HFF-Myc (cell line): ENCODE measurements at regions not wholly inside any gene's neighbourhood (a gene's known extent, or its start where the extent isn't known, plus 50 kb on each side); places are given as distances from the start of the nearest gene placed in this dataset.
"Not testable (repeated sequence)": the region's sequence is repeated elsewhere in the genome, so short reads cannot be mapped to it uniquely, and the experiment has no call there.

ENCODE experiments used
- DNase-seq: peaks from one replicate; pipeline ENCODE4 v3.0.0-alpha.2; 2011; ENCODE audit warnings: low read depth; ENCODE audit errors: extremely low read depth
- H3K4me3 ChIP-seq: replicated peaks from 2 replicates; pipeline ENCODE4 v1.5.1; 2011; ENCODE audit warnings: low read depth, mild to moderate bottlenecking, control low read depth, low read length
- CTCF ChIP-seq: IDR thresholded peaks from 2 replicates; pipeline ENCODE4 v1.5.1; 2012; ENCODE audit warnings: mild to moderate bottlenecking, low read depth, low read length, control low read depth; ENCODE audit errors: missing control alignments

GRCh38 chr15:44883199-44883877, 73.1 kb upstream of the TERB2 start:
- TF ChIP-seq CTCF = no peak
- no peak for DNase-seq
- H3K4me3 ChIP-seq = no peak overlapping the region

DNA sequence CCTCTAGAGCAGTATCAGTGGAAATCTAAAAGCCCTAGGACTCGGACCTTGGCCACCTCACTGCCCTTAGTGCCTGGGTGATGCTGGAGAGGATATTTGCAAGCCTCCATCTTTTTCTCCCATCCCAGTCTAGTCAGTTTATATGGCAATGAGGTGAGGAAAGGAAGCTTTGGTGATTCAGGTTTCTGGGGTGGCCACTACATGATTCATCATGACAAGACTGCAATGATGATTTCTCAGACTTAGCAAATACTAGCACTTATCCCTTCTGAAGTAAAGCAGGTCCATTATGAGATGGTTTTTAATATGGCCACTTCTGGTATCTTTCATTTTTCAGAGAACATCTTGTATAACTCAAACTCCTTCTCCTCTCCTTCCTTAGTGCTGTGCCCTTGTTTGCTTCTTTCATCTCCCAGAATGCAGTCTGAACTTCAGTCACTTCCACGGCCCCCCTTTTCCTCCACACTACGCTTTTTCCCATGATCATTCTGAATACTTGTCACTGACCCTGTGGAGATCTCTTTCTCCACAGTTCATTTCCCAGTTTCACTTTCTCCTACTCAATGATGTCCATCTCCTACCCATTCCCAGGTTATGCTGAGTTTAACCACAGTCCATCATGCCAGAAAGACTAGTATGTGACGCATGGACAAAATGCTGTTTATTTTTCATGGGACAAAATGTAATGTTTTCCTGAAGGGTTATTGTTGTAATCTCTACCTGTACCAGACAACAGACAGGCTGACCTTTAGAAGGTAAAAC, 57.4 kb upstream of the TERB2 start:
- not testable (repeated sequence) for DNase-seq, H3K4me3 ChIP-seq

DNA sequence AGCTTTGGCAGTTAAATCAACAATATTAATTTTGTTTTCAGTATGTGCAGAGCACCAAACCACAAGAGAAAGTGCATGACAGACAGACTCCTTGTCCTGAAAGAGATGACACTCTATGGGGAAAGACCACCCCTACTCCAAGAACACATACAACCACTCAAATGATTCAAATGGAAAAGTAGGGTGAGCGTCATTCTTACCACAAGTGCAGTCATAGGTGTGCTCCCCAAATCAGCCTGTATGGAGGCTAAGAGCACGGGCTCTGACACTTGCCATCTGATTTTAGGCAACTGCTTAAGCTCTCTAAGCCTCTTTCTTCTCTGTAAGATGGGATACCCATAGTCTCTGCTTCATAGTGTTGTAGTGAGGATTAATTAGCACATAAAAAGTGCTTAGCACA, 56.7 kb upstream of the TERB2 start:
- H3K4me3 ChIP-seq, DNase-seq: not testable (repeated sequence)

- H3K4me3 ChIP-seq, DNase-seq: not testable (repeated sequence)
Measured at GRCh38 chr15:44900796-44901195, 55.7 kb upstream of the TERB2 start.

DNA sequence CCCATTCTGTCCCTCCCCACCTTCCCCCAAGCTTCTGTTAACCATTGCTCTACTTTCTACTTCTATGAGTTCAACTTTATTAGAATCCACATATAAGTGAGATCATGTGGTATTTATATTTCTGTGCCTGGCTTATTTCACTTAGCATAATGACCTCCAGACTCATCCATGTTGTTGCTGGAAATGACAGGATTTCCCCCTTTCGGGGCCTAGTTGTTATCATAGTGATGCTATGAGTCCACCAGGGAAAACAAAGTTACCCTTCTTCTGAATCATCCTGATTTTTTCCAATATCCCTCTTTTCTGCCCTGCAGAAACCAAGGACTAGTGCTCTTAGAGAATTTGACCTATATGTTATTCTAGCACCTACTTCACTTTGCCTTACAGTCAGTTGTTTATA, 53.2 kb upstream of the TERB2 start:
- H3K4me3 ChIP-seq, DNase-seq: not testable (repeated sequence)

DNA sequence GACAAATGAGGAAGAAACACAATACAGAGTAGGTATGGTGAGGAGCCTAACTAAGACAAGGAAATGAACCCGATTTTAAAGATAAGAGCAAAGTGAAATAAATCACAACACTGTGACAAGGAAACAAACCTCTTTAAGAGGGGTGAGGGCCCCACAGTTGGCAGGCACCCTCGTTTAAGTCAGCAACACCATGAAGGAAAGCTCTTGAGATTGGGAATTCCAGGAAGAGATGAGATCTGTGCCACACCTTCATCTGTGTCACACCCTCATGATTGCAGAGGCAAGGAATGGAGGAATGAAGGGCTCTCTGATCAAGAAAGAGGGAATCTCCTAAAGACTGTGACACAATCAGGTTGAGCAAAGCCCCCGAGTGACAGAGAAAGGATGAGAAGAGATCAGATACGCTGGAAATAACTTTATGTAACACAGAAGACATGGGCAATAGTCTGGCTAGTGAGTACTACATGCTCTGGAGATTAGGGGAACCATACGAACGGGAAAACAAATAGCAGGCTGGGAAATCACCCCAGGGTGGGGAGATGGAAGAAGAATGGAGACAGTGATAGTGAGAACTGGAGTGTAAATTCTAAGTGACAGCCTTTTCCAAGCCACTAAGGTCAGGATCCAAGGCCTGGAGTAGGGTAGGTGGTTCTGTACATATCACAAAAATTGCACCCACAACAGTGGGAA, 51.7 kb upstream of the TERB2 start:
- not testable (repeated sequence) for DNase-seq, H3K4me3 ChIP-seq
